GM21576 (cell line): ENCODE measurements at regions not wholly inside any gene's neighbourhood (a gene's known extent, or its start where the extent isn't known, plus 50 kb on each side); places are given as distances from the start of the nearest gene placed in this dataset.

Experiments used
- ATAC-seq: cut with Tn5 transposase; IDR thresholded peaks from one replicate; pipeline ENCODE4 v1.9.1; 2021; ENCODE audit warnings: mild to moderate bottlenecking, moderate library complexity; ENCODE audit not compliant: unreplicated experiment

- no peak for ATAC-seq
Observed at GRCh38 chr6:25035512-25036435, 100.0 kb upstream of the RIPOR2 start.

- ATAC-seq = no peak
Observed at GRCh38 chr6:25036461-25036860, 100.7 kb upstream of the RIPOR2 start.

- ATAC-seq = no peak
Observed at GRCh38 chr6:25038300-25038699, 102.5 kb upstream of the RIPOR2 start.

GRCh38 chr6:25038999-25039398, 103.2 kb upstream of the RIPOR2 start:
- no peak for ATAC-seq

- no peak for ATAC-seq
Observed at GRCh38 chr6:25041485-25042035, 105.8 kb upstream of the RIPOR2 start.

- ATAC-seq = peak; percentile 45
Observed at GRCh38 chr6:25042036-25042521, 106.3 kb upstream of the RIPOR2 start.

GRCh38 chr6:25042536-25042935, 106.8 kb upstream of the RIPOR2 start:
- ATAC-seq = no peak

GRCh38 chr6:25042984-25043725, 107.4 kb upstream of the RIPOR2 start:
- no peak for ATAC-seq

GRCh38 chr6:25043892-25044291, 108.1 kb upstream of the RIPOR2 start:
- no peak for ATAC-seq

GRCh38 chr6:25046942-25047341, 111.2 kb upstream of the RIPOR2 start:
- ATAC-seq = no peak

- ATAC-seq = no peak
Observed at GRCh38 chr6:25050356-25050755, 114.6 kb upstream of the RIPOR2 start.

GRCh38 chr6:25051083-25051482, 115.3 kb upstream of the RIPOR2 start:
- ATAC-seq = no peak

GRCh38 chr6:25052181-25052580, 116.4 kb upstream of the RIPOR2 start:
- no peak for ATAC-seq

- ATAC-seq = peak; percentile 85
Observed at GRCh38 chr6:25053875-25054371, 118.2 kb upstream of the RIPOR2 start.

- ATAC-seq = no peak
Observed at GRCh38 chr6:25054469-25054868, 118.7 kb upstream of the RIPOR2 start.

GRCh38 chr6:25056130-25056529, 120.4 kb upstream of the RIPOR2 start:
- peak; percentile 48 for ATAC-seq

GRCh38 chr6:25057111-25057905, 121.5 kb upstream of the RIPOR2 start:
- ATAC-seq = no peak

- no peak for ATAC-seq
Observed at GRCh38 chr6:25058441-25058840, 122.7 kb upstream of the RIPOR2 start.

- no peak for ATAC-seq
Observed at GRCh38 chr6:25058941-25059340, 123.2 kb upstream of the RIPOR2 start.

- no peak for ATAC-seq
Observed at GRCh38 chr6:25060522-25060921, 124.8 kb upstream of the RIPOR2 start.
